IMR-90 (cell line): ENCODE measurements at regions not wholly inside any gene's neighbourhood (a gene's known extent, or its start where the extent isn't known, plus 50 kb on each side); places are given as distances from the start of the nearest gene placed in this dataset.

ENCODE experiments used
- ATAC-seq: fragments of 200-7000 bp; cut with Tn5 transposase; 2 replicates; pipeline ENCODE4 v1.9.1; 2020; ENCODE audit warnings: low read depth, mild to moderate bottlenecking, moderate library complexity
- BruUV-seq: library from RNA; stranded (reverse); fragments of 400-500 nt; replicated peaks from 2 replicates; lab custom pipeline; 2021; lab: Mats Ljungman, UMichigan
- CTCF ChIA-PET: fragments of 300-600 bp; formaldehyde crosslinking; extraction: SDS; loops from one replicate; lab custom pipeline; 2021; ENCODE audit warnings: antibody characterized with exemption; lab: Yijun Ruan, JAX
- POLR2A ChIA-PET: fragments of 300-600 bp; sonication (Branson Sonifier 250); formaldehyde crosslinking; loops from one replicate; lab custom pipeline; 2022; ENCODE audit warnings: antibody characterized with exemption; ENCODE audit not compliant: unreplicated experiment; lab: Charles Lee
- DNase-seq: peaks from one replicate; pipeline ENCODE4 v3.0.0; 2013
- H2AFZ ChIP-seq: replicated peaks from 2 replicates; pipeline ENCODE3; 2013; ENCODE audit warnings: low read length, mild to moderate bottlenecking; ENCODE audit not compliant: poor library complexity
- H2AK5ac ChIP-seq: 2 replicates; pipeline ENCODE4 v1.6.1; 2013; ENCODE audit warnings: low read depth, low read length, inconsistent platforms
- H2AK9ac ChIP-seq: replicated peaks from 2 replicates; pipeline ENCODE3; 2013; ENCODE audit warnings: mild to moderate bottlenecking, low read depth, low read length, moderate library complexity; ENCODE audit not compliant: poor library complexity
- H2BK120ac ChIP-seq: 2 replicates; pipeline ENCODE4 v1.6.1; 2013; ENCODE audit warnings: low read depth, low read length, inconsistent platforms
- H2BK15ac ChIP-seq: 3 replicates; pipeline ENCODE4 v1.6.1; 2013; ENCODE audit warnings: low read depth, low read length, inconsistent platforms
- H2BK20ac ChIP-seq: 2 replicates; pipeline ENCODE4 v1.6.1; 2013; ENCODE audit warnings: low read depth, mild to moderate bottlenecking, inconsistent platforms, low read length, moderate library complexity
- H2BK5ac ChIP-seq: 2 replicates; pipeline ENCODE4 v1.6.1; 2013; ENCODE audit warnings: mild to moderate bottlenecking, low read depth, low read length, inconsistent platforms; ENCODE audit not compliant: poor library complexity, severe bottlenecking
- H3K14ac ChIP-seq: replicated peaks from 2 replicates; pipeline ENCODE4 v1.6.1; 2013; ENCODE audit warnings: low read depth, low read length, inconsistent platforms
- H3K18ac ChIP-seq: 2 replicates; pipeline ENCODE4 v1.6.1; 2013; ENCODE audit warnings: low read depth, low read length, control low read depth
- H3K23ac ChIP-seq: 2 replicates; pipeline ENCODE4 v1.6.1; 2013; ENCODE audit warnings: low read depth, low read length, inconsistent platforms
- H3K27ac ChIP-seq: 2 replicates; pipeline ENCODE4 v1.5.1; 2013; ENCODE audit warnings: mild to moderate bottlenecking, control low read depth, low read length; ENCODE audit not compliant: insufficient read depth
- H3K27me3 ChIP-seq: 2 replicates; pipeline ENCODE4 v1.6.1; 2013; ENCODE audit warnings: low read length; ENCODE audit not compliant: control insufficient read depth, insufficient read depth
- H3K36me3 ChIP-seq: 2 replicates; pipeline ENCODE4 v1.6.1; 2013; ENCODE audit warnings: low read length, mixed read lengths; ENCODE audit not compliant: control insufficient read depth, insufficient read depth
- H3K4ac ChIP-seq: 2 replicates; pipeline ENCODE4 v1.6.1; 2013; ENCODE audit warnings: low read depth, low read length, inconsistent platforms
- H3K4me1 ChIP-seq: 2 replicates; pipeline ENCODE4 v1.6.1; 2013; ENCODE audit warnings: low read length, mixed read lengths; ENCODE audit not compliant: control insufficient read depth, insufficient read depth
- H3K4me2 ChIP-seq: 2 replicates; pipeline ENCODE4 v1.6.1; 2013; ENCODE audit warnings: low read depth, mild to moderate bottlenecking, control low read depth, low read length, moderate library complexity
- H3K4me3 ChIP-seq: 2 replicates; pipeline ENCODE4 v1.5.1; 2013; ENCODE audit warnings: low read depth, mild to moderate bottlenecking, control low read depth, low read length, moderate library complexity; ENCODE audit not compliant: insufficient read depth
- H3K56ac ChIP-seq: 2 replicates; pipeline ENCODE4 v1.6.1; 2013; ENCODE audit warnings: low read length, inconsistent platforms; ENCODE audit not compliant: insufficient read depth; ENCODE audit errors: extremely low read depth
- H3K79me1 ChIP-seq, 2 experiments: 2 replicates each; pipeline ENCODE4 v1.6.1; 2013; ENCODE audit warnings: low read length in 2 of 2, inconsistent platforms in 1 of 2, low read depth in 1 of 2
- H3K9ac ChIP-seq: 2 replicates; pipeline ENCODE4 v1.6.1; 2013; ENCODE audit warnings: low read depth, low read length, control low read depth
- H3K9me1 ChIP-seq: 2 replicates; pipeline ENCODE4 v1.6.1; 2013; ENCODE audit warnings: low read length, inconsistent platforms; ENCODE audit not compliant: insufficient read depth
- H3K9me3 ChIP-seq: 2 replicates; pipeline ENCODE4 v1.6.1; 2013; ENCODE audit warnings: low read length; ENCODE audit not compliant: control insufficient read depth, insufficient read depth
- H4K20me1 ChIP-seq: 2 replicates; pipeline ENCODE4 v1.6.1; 2013; ENCODE audit warnings: low read length, inconsistent platforms; ENCODE audit not compliant: insufficient read depth
- H4K5ac ChIP-seq: 2 replicates; pipeline ENCODE4 v1.6.1; 2013; ENCODE audit warnings: mild to moderate bottlenecking, low read depth, low read length, control low read depth
- H4K8ac ChIP-seq, 2 experiments: 2 replicates each; pipeline ENCODE4 v1.6.1; 2013; ENCODE audit warnings: low read depth in 2 of 2, low read length in 2 of 2, control low read depth in 1 of 2, inconsistent platforms in 1 of 2
- H4K91ac ChIP-seq: 2 replicates; pipeline ENCODE4 v1.6.1; 2013; ENCODE audit warnings: low read depth, low read length, inconsistent platforms; ENCODE audit not compliant: insufficient read depth
- BHLHE40 ChIP-seq: fragments of 150-350 bp; IDR thresholded peaks from 2 replicates; pipeline ENCODE4 v1.6.1; 2016; ENCODE audit warnings: mild to moderate bottlenecking, low read depth, low read length
- CEBPB ChIP-seq: IDR thresholded peaks from 2 replicates; pipeline ENCODE4 v1.6.1; 2012; ENCODE audit warnings: low read depth, low read length, improper control_type of control experiment
- CHD1 ChIP-seq: IDR thresholded peaks from 2 replicates; pipeline ENCODE4 v1.6.1; 2012; ENCODE audit warnings: low read depth, low read length, improper control_type of control experiment
- CTCF ChIP-seq: conservative IDR thresholded peaks from 2 replicates; pipeline ENCODE4 v1.5.1; 2012; ENCODE audit warnings: mild to moderate bottlenecking, low read depth, low read length, improper control_type of control experiment
- ELK1 ChIP-seq: fragments of 150-350 bp; IDR thresholded peaks from 2 replicates; pipeline ENCODE4 v1.6.1; 2016; ENCODE audit warnings: low read depth, mild to moderate bottlenecking, low read length, moderate library complexity, borderline replicate concordance
- FOS ChIP-seq: fragments of 150-350 bp; IDR thresholded peaks from 2 replicates; pipeline ENCODE4 v1.6.1; 2016; ENCODE audit warnings: low read depth, low read length
- MAFK ChIP-seq: IDR thresholded peaks from 2 replicates; pipeline ENCODE4 v1.6.1; 2012; ENCODE audit warnings: low read depth, low read length, improper control_type of control experiment
- MXI1 ChIP-seq: IDR thresholded peaks from 2 replicates; pipeline ENCODE4 v1.6.1; 2012; ENCODE audit warnings: low read depth, mild to moderate bottlenecking, low read length, moderate library complexity, borderline replicate concordance
- NFE2L2 ChIP-seq: fragments of 150-350 bp; IDR thresholded peaks from 2 replicates; pipeline ENCODE4 v1.6.1; 2016; ENCODE audit warnings: low read depth, mild to moderate bottlenecking, low read length
- POLR2A ChIP-seq: IDR thresholded peaks from 2 replicates; pipeline ENCODE4 v1.6.1; 2012; ENCODE audit warnings: mild to moderate bottlenecking, low read depth, low read length
- RAD21 ChIP-seq: IDR thresholded peaks from 2 replicates; pipeline ENCODE4 v1.6.1; 2012; ENCODE audit warnings: low read length, improper control_type of control experiment
- RCOR1 ChIP-seq: IDR thresholded peaks from 2 replicates; pipeline ENCODE4 v1.6.1; 2012; ENCODE audit warnings: mild to moderate bottlenecking, low read length, improper control_type of control experiment; ENCODE audit not compliant: insufficient replicate concordance
- SMC3 ChIP-seq: fragments of 150-350 bp; IDR thresholded peaks from 2 replicates; pipeline ENCODE4 v1.6.1; 2016; ENCODE audit warnings: low read depth, mild to moderate bottlenecking, antibody characterized with exemption, low read length, moderate library complexity
- USF2 ChIP-seq: fragments of 150-350 bp; IDR thresholded peaks from 2 replicates; pipeline ENCODE4 v1.6.1; 2017; ENCODE audit warnings: mild to moderate bottlenecking, antibody characterized with exemption, low read length, low read depth
- WGBS, 2 experiments: methylation state at CpG; one replicate each; pipeline versions ENCODE4 v1.1.5 to v1.1.7; 2013; ENCODE audit warnings: missing lambda C conversion rate in 2 of 2; ENCODE audit not compliant: insufficient read length in 1 of 2; ENCODE audit errors: extremely low coverage in 2 of 2; 5-methylcytosine and 5-hydroxymethylcytosine counted together
- dilution Hi-C: fragments of 300-500 bp; cut with HindIII; formaldehyde crosslinking; loops from one replicate; pipeline ENCODE4 v1.14.3; 2018; ENCODE audit warnings: low sequenced_read_pairs; ENCODE audit not compliant: unreplicated experiment
- in situ Hi-C: fragments of 300-500 bp; cut with MboI; formaldehyde crosslinking; loops from 3 replicates; pipeline ENCODE4 v1.14.3; 2019; ENCODE audit warnings: low sequenced_read_pairs, inconsistent platforms, mixed read lengths
- intact Hi-C: fragments of 100-400 bp; cut with micrococcal nuclease; formaldehyde crosslinking; loops from 2 replicates; pipeline ENCODE4 v1.10.0; 2022

GRCh38 chr19:56949626-56950025 lies 109.1 kb upstream of the PEG3 start:
- no TSS peak for BruUV-seq
- no peak overlapping the region for H3K14ac ChIP-seq
- no peaks in the 10 kb centered on the region for H3K27me3 ChIP-seq
- H4K5ac ChIP-seq = no peak overlapping the region
- no peaks in the 10 kb centered on the region for H4K20me1 ChIP-seq
- H3K23ac ChIP-seq = no peak overlapping the region
- H3K79me1 ChIP-seq = no peaks in the 10 kb centered on the region
- ATAC-seq (no peak), DNase-seq (no peak)
- H2BK120ac ChIP-seq = no peak overlapping the region
- TF ChIP-seq CHD1 (no peak), CTCF (no peak), USF2 (no peak), SMC3 (no peak), BHLHE40 (no peak), RCOR1 (no peak), FOS (no peak), MXI1 (no peak), NFE2L2 (no peak), MAFK (no peak), CEBPB (no peak), ELK1 (no peak), RAD21 (no peak), POLR2A (no peak)
- H2BK5ac ChIP-seq = no peak overlapping the region
- H4K91ac ChIP-seq = no peak overlapping the region
- WGBS, 2 experiments = 0% methylated on average over 5 of the region's 9 CpGs; no CpG with 5 or more reads in 1 of the 2 experiments
- in situ Hi-C loops = no loop called here
- H3K56ac ChIP-seq = no peak overlapping the region
- no peaks in the 10 kb centered on the region for H3K36me3 ChIP-seq
- H2AK9ac ChIP-seq = no peak overlapping the region
- H2BK20ac ChIP-seq = no peak overlapping the region
- no peak overlapping the region for H4K8ac ChIP-seq
- no peak overlapping the region for H3K9ac ChIP-seq
- no peak overlapping the region for H3K18ac ChIP-seq
- no peak overlapping the region for H2AK5ac ChIP-seq
- intact Hi-C loops = no loop called here
- H3K9me1 ChIP-seq = no peaks in the 10 kb centered on the region
- ChIA-PET CTCF (interaction anchor here (0.6 kb wide), 1 partner anchor 26 kb away, joined by 4 read pairs; no protein-coding TSS in a partner anchor), POLR2A (no interaction called here)
- dilution Hi-C loops = no loop called here
- H3K9me3 ChIP-seq = peaks cover 39% of the 10 kb centered on the region
- no peaks in the 10 kb centered on the region for H3K4me1 ChIP-seq
- H3K4me3 ChIP-seq = no peak overlapping the region
- no peak overlapping the region for H2AFZ ChIP-seq
- H2BK15ac ChIP-seq = no peak overlapping the region
- H3K4ac ChIP-seq = no peak overlapping the region
- H3K27ac ChIP-seq = no peak overlapping the region
- no peak overlapping the region for H3K4me2 ChIP-seq
